Right cardiac atrium (tissue), 5 donors: ENCODE measurements at regions not wholly inside any gene's neighbourhood (a gene's known extent, or its start where the extent isn't known, plus 50 kb on each side); places are given as distances from the start of the nearest gene placed in this dataset.

ENCODE experiments used
- ATAC-seq, 2 donors: fragments of 200-7000 bp; cut with Tn5 transposase; one replicate each; pipeline versions ENCODE4 v1.8.0 to v1.9.1; 2020; ENCODE audit warnings: moderate library complexity in 2 of 2, mild to moderate bottlenecking in 1 of 2
- DNase-seq, 3 donors: peaks; one replicate each; pipeline ENCODE4 v3.0.0-alpha.2; 2020
- H3K27ac ChIP-seq: one replicate; pipeline ENCODE4 v1.5.1; 2013; ENCODE audit warnings: mild to moderate bottlenecking, low read length, control low read depth, moderate library complexity
- H3K27me3 ChIP-seq: one replicate; pipeline ENCODE4 v1.6.1; 2013; ENCODE audit not compliant: control insufficient read depth, insufficient read depth
- H3K4me1 ChIP-seq: one replicate; pipeline ENCODE4 v1.6.1; 2013; ENCODE audit warnings: low read length; ENCODE audit not compliant: control insufficient read depth, insufficient read depth
- H3K4me3 ChIP-seq: one replicate; pipeline ENCODE4 v1.5.1; 2013; ENCODE audit warnings: low read length, control low read depth
- H3K9me3 ChIP-seq: one replicate; pipeline ENCODE4 v1.6.1; 2013; ENCODE audit warnings: low read length; ENCODE audit not compliant: control insufficient read depth
- WGBS: extraction: QIAGEN DNeasy Blood & Tissue Kit; methylation state at CpG from one replicate; pipeline ENCODE4 v1.1.7; 2013; 5-methylcytosine and 5-hydroxymethylcytosine counted together
- intact Hi-C, 4 donors: fragments of 100-400 bp; cut with DNase I; formaldehyde crosslinking; loops; one replicate each; pipeline versions ENCODE4 v1.11.0 to v1.14.0; 2022 to 2023
- donor health status: healthy with polysubstance abuse.
- donor health status: DM: no; HTN: yes; CAD: no.
- donor health status: DM: no; HTN: no; CAD: no.
- donor health status: DM: no; HTN: yes; CAD: no; lungs with severe emphysema.
- donor health status: DM: yes; HTN: yes; CAD: no.

DNA sequence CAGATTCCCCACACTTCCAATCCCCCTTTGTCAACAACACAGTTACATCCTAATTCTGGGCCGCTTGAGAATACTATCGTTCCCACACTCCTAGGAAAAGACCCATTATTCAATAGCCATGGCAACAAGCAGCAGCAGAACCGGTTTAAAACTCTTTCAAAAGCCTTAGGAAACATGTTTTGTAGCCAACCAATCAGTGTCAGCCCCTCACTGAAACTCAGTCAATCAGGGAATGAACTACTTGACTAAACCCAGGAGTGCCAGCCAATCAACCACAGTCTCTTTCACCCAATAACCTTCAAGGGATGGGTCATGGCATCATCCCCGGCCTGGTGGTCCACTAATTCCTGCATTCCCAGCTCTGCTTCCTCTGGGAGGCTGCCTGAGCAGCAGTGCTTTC, 204.8 kb upstream of the HS6ST1 start:
- no peaks in the 10 kb centered on the region for H3K4me1 ChIP-seq
- no peaks in the 10 kb centered on the region for H3K9me3 ChIP-seq
- intact Hi-C loops = no loop called here
- WGBS = 87% methylated on average over 4 of the region's 4 CpGs
- H3K27me3 ChIP-seq = no peaks in the 10 kb centered on the region
- no peak overlapping the region for H3K27ac ChIP-seq
- H3K4me3 ChIP-seq = no peak overlapping the region
- DNase-seq = no peak
- ATAC-seq = no peak

DNA sequence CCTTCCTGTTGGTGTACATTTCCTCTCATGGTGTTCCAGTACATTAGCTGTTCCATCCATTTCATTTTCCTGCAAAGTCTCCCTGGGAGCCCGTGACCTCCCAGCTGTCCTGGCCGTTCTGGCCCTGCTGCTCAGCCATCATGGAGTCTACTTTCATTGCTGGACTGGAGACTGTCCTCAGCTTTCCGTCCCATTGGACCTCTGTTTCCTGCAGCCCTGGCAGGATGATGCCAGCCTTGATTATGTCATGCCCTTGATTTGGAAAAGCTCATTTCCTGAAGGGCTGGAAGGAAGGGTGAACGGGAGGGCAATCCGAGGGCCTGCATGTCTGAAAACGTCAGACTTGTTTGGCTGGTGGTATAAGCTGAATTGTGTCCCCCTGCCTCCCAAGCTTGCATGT, 205.5 kb upstream of the HS6ST1 start:
- Histone ChIP-seq H3K9me3 (no peaks in the 10 kb centered on the region), H3K27me3 (no peaks in the 10 kb centered on the region), H3K27ac (no peak overlapping the region), H3K4me1 (no peaks in the 10 kb centered on the region), H3K4me3 (no peak overlapping the region)
- no peak for ATAC-seq
- intact Hi-C loops = no loop called here
- no peak for DNase-seq
- 67% methylated on average over 6 of the region's 6 CpGs for WGBS

DNA sequence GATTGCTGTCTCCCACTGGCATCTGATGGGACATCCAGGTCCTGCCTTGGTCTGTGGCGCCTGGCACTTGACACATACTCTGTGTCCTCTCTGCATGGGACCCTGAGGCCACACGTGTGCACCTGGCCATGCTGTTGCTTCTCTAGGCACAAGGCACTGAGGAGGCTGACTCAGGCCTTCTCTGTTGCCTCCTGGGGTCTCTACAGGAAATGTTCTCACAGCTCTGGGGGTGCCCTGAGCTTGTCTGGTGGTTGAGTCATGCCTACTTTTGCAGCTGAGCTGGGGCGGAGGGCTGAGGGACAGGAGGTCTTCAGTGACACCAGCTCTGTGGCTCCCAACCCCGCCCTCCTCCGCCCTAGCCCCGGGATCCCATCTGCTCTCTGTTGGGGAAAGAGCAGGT, 207.0 kb upstream of the HS6ST1 start:
- 94% methylated on average over 6 of the region's 6 CpGs for whole genome bisulfite sequencing
- DNase-seq = no peak
- Histone ChIP-seq H3K27me3 (no peaks in the 10 kb centered on the region), H3K27ac (no peak overlapping the region), H3K9me3 (no peaks in the 10 kb centered on the region), H3K4me3 (no peak overlapping the region), H3K4me1 (no peaks in the 10 kb centered on the region)
- intact Hi-C loops = no loop called here
- no peak for ATAC-seq

DNA sequence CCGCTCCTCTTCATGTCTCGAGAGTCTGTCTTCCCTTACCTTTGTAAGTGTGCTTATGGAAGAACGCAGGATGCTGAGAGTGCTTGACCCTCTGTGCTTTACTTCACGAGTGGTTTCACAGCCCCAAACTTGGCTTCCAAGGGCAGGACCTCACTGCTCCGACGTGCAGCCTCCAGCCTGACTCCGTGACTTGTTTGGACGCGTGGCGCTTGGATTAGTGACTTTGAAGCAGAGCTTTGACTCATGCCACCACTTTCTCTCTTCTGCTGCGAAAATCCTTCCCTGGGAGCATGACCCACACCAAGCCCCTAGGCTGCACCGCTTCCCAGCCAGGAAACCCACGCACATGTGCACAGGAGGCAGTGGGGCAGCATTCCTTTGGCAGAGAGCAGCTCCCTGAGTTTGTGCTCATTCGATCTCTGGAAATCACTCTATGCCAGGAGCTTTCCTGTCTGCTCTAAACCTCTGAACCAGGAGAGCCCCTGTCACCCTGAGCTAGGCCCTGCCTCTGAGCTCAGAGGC, 207.8 kb upstream of the HS6ST1 start:
- intact Hi-C loops = no loop called here
- Histone ChIP-seq H3K9me3 (no peaks in the 10 kb centered on the region), H3K4me1 (no peaks in the 10 kb centered on the region), H3K27ac (no peak overlapping the region), H3K27me3 (no peaks in the 10 kb centered on the region), H3K4me3 (no peak overlapping the region)
- 92% methylated on average over 14 of the region's 14 CpGs for WGBS
- no peak for DNase-seq
- ATAC-seq = no peak

DNA sequence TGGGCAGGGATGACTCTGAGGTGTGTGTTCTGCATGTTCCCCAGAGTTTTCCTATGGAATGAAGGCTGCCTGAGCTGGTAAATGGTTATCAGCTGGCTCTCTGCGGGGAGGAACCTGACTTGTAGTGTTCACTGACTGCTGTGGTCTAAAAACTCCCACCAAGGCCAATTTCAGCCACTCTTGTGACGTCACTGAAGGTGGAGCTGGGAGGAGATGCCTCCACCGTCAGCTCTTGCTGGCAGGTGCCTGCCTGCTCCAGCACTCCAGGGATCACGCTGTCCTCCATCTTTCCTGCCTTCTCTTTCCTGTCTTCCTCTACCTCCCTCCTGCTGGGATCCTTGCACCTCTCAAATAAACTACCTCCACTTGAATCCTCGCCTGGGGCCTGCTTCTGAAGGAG, 209.5 kb upstream of the HS6ST1 start:
- DNase-seq = no peak
- Histone ChIP-seq H3K27ac (no peak overlapping the region), H3K9me3 (no peaks in the 10 kb centered on the region), H3K4me1 (no peaks in the 10 kb centered on the region), H3K27me3 (no peaks in the 10 kb centered on the region), H3K4me3 (no peak overlapping the region)
- intact Hi-C loops = no loop called here
- 86% methylated on average over 5 of the region's 5 CpGs for WGBS
- no peak for ATAC-seq

DNA sequence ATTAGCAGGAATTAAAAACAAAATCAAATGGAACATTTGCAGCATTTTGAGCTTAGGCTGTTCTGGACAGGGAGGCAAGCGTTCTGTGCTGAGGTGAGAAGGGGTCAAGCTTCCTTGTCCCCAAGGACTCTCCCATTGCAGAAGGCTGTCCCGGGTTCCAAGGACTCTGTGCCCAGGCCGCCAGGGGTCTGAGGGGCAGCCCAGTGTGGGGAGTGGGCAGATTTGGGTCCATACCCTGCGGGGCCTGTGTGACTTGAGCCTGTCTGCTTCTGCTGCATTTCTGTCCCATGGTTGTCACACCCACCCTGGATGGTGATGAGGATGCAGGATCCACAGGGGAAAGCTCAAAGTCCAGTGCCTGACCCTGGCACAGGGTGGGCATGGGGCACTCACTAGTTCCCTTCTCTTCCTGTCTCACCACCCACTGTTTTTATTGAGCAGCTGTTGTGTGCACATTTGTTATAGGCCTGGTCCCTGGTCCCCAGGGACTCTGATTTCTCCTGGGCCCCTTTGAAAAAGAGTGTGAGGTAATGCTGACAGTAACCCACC, 211.4 kb upstream of the HS6ST1 start:
- Histone ChIP-seq H3K27ac (no peak overlapping the region), H3K9me3 (no peaks in the 10 kb centered on the region), H3K4me3 (no peak overlapping the region), H3K27me3 (no peaks in the 10 kb centered on the region), H3K4me1 (no peaks in the 10 kb centered on the region)
- intact Hi-C loops = loop anchor here in 1 of 4 donors (5.0 kb wide), 1 partner anchor 208 kb away; no protein-coding TSS in a partner anchor
- no peak for DNase-seq
- no peak for ATAC-seq
- whole genome bisulfite sequencing = 89% methylated on average over 4 of the region's 4 CpGs

DNA sequence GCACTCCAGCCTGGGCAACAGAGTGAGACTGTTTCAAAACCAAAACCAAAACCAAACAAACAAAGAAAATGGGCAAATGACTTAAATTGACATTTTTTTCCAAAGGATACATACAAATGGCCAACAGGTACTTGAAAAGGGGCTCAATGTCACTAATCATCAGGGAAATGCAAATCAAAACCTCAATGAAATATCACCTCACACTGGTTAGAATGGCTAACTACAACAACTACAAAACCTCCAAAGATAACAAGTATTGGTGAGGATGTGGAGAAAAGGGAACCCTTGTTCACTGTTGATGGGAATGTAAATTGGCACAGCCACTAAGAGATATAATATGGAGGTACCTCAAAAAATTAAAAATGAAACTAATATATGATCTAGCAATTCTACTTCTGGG, 213.2 kb upstream of the HS6ST1 start:
- DNase-seq (no peak), ATAC-seq (no peak)
- Histone ChIP-seq H3K27me3 (no peaks in the 10 kb centered on the region), H3K27ac (no peak overlapping the region), H3K9me3 (no peaks in the 10 kb centered on the region), H3K4me1 (no peaks in the 10 kb centered on the region), H3K4me3 (no peak overlapping the region)
- intact Hi-C loops = loop anchor here in 1 of 4 donors (5.0 kb wide), 1 partner anchor 210 kb away; no protein-coding TSS in a partner anchor

DNA sequence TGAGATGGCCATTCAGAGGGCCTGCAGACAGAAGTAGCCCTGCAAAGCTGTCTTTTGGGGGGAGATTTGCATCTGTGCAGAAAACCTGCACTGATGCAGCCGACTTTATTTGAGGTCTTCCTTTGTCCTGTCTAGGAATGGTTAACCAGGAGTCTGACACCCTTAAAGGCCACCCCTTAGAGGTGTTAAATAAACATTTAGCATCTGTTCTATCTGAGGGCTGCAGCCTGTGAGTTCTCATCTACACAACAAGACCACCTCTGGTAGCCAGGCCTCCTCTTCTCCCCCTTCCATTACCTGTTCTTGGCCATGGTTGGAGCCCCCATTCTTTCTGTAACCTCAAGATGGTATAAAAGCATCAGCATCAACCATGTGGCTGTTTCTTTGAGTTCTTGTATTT, 214.4 kb upstream of the HS6ST1 start:
- no peak for DNase-seq
- ATAC-seq = no peak
- intact Hi-C loops = loop anchor here in 1 of 4 donors (5.0 kb wide), 1 partner anchor 211 kb away; no protein-coding TSS in a partner anchor
- WGBS = 40% methylated on average over 1 of the region's 1 CpG
- no peak overlapping the region for H3K4me3 ChIP-seq
- no peaks in the 10 kb centered on the region for H3K9me3 ChIP-seq
- no peaks in the 10 kb centered on the region for H3K27me3 ChIP-seq
- no peak overlapping the region for H3K27ac ChIP-seq
- H3K4me1 ChIP-seq = no peaks in the 10 kb centered on the region

DNA sequence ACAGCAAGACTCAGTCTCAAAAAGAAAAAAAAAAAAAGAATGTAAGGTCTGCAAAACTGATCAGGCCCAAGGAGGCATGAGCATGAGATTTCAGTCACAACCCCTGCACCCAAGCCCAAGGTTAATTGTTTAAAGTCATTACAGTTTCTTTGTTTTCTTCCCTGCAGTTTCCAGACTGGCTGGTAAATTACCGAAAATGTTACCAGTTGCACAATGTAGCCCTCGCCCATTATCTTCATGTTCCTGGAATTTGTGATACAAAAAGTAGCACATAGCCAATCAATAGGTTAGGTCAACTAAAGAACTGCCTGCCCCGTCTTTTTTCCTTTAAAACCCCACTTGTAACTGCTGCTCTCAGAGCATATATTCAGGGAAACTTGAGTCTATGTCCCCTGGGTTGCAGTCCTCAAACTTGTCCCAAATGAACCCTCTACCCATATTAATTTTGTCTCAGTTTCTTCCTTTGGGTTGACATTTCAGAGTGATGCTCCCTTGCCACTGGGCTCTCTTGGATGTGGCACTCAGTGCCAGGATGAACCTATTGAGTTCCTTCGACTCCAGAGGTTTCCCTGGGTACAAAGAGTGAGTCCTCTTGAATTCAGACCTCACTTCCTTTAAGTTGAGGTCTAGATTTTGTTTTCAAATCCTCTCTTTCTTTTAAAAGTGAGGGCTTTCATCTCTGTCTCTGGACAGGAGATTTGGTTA, 216.2 kb upstream of the HS6ST1 start:
- ATAC-seq (no peak), DNase-seq (no peak)
- intact Hi-C loops = loop anchor here in 1 of 4 donors (5.0 kb wide), 1 partner anchor 213 kb away; no protein-coding TSS in a partner anchor
- H3K27ac ChIP-seq = no peak overlapping the region
- no peak overlapping the region for H3K4me3 ChIP-seq
- H3K9me3 ChIP-seq = no peaks in the 10 kb centered on the region
- H3K4me1 ChIP-seq = no peaks in the 10 kb centered on the region
- WGBS = 90% methylated on average over 4 of the region's 4 CpGs
- no peaks in the 10 kb centered on the region for H3K27me3 ChIP-seq

DNA sequence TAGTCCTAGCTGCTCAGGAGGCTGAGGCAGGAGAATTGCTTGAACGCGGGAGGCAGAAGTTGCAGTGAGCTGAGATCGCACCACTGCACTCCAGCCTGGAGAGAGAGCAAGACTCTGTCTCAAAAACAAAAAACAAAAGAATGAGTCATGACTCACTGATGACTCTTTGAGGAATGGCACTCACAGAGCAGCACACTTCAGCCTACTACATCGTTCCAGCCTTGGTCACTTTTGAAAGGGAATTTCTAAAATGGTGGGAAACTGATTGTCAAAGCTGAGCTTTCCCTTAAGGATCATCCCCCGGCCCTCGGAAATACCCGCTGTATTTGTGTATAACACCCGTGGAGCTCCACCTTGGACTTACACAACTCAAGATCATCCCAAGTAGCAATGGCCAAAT, 217.3 kb upstream of the HS6ST1 start:
- no peak for DNase-seq
- H3K27me3 ChIP-seq = no peaks in the 10 kb centered on the region
- no peak overlapping the region for H3K4me3 ChIP-seq
- ATAC-seq = no peak
- H3K27ac ChIP-seq = no peak overlapping the region
- H3K9me3 ChIP-seq = no peaks in the 10 kb centered on the region
- intact Hi-C loops = no loop called here
- WGBS = 85% methylated on average over 8 of the region's 8 CpGs
- no peaks in the 10 kb centered on the region for H3K4me1 ChIP-seq

DNA sequence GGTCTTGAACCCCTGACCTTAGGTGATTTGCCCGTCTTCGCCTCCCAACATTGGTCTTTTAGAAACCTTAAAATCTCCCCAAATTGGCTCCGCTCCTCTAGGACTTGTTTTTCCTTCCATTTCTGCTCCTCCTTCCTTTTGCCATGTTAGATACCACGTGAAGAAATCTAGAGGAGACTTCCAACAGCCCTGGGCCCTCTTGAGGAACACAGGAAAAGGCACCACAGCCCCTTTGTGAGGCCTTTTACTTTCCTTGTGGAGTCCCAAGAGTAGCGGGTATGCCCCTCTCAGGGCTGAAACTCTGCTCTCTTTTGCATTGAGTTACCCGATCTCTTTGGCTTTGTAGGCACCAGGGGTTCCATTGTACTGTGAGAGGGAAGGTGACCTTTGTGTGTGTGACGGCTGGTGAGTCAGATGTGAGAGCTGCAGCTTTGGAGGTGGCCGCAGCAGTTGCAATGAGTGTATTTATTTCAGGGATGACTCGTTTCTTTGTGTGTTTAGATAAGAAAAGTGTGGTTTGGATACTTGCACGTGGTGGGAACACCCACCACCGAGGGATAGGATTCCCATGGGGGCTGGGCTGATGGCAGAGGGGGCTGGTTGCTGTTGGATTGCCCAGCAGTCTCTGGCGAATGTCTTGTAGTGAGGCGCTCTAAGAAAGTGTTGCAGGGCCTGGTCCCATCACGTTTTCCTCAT, 218.4 kb upstream of the HS6ST1 start:
- no peak for ATAC-seq
- intact Hi-C loops = no loop called here

More for the DNA sequence above, 218.4 kb upstream of the HS6ST1 start:
- no peak for DNase-seq
- no peaks in the 10 kb centered on the region for H3K27me3 ChIP-seq
- H3K4me3 ChIP-seq = no peak overlapping the region
- no peaks in the 10 kb centered on the region for H3K9me3 ChIP-seq
- H3K4me1 ChIP-seq = no peaks in the 10 kb centered on the region
- WGBS = 80% methylated on average over 14 of the region's 14 CpGs
- no peak overlapping the region for H3K27ac ChIP-seq
